ENCODE measurements at regions not wholly inside any gene's neighbourhood (a gene's known extent, or its start where the extent isn't known, plus 50 kb on each side); places are given as distances from the start of the nearest gene placed in this dataset.

GRCh38 chr5:5586721-5587120 lies 164.2 kb downstream of the ICE1 start:
- no peaks in the 10 kb centered on the region for H3K36me3 Mint-ChIP-seq (ENCODE audit: low read depth)
- CTCF ChIA-PET, result no interaction called here
- no peaks in the 10 kb centered on the region for H3K4me1 Mint-ChIP-seq
- H3K9me3 Mint-ChIP-seq, result no peaks in the 10 kb centered on the region
- no peaks in the 10 kb centered on the region for H3K27me3 Mint-ChIP-seq
- DNase-seq (no peak), ATAC-seq (ENCODE audit: low read depth) (no peak)
- no peak overlapping the region for H3K4me3 Mint-ChIP-seq
- intact Hi-C loops (cut with micrococcal nuclease), result no loop called here
- POLR2A ChIA-PET, result no interaction called here
- no peak overlapping the region for H3K27ac Mint-ChIP-seq
- TF ChIP-seq, protein P1, sequence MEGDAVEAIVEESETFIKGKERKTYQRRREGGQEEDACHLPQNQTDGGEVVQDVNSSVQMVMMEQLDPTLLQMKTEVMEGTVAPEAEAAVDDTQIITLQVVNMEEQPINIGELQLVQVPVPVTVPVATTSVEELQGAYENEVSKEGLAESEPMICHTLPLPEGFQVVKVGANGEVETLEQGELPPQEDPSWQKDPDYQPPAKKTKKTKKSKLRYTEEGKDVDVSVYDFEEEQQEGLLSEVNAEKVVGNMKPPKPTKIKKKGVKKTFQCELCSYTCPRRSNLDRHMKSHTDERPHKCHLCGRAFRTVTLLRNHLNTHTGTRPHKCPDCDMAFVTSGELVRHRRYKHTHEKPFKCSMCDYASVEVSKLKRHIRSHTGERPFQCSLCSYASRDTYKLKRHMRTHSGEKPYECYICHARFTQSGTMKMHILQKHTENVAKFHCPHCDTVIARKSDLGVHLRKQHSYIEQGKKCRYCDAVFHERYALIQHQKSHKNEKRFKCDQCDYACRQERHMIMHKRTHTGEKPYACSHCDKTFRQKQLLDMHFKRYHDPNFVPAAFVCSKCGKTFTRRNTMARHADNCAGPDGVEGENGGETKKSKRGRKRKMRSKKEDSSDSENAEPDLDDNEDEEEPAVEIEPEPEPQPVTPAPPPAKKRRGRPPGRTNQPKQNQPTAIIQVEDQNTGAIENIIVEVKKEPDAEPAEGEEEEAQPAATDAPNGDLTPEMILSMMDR (IDR thresholded peaks at IDR 0.05), result no peak

DNA sequence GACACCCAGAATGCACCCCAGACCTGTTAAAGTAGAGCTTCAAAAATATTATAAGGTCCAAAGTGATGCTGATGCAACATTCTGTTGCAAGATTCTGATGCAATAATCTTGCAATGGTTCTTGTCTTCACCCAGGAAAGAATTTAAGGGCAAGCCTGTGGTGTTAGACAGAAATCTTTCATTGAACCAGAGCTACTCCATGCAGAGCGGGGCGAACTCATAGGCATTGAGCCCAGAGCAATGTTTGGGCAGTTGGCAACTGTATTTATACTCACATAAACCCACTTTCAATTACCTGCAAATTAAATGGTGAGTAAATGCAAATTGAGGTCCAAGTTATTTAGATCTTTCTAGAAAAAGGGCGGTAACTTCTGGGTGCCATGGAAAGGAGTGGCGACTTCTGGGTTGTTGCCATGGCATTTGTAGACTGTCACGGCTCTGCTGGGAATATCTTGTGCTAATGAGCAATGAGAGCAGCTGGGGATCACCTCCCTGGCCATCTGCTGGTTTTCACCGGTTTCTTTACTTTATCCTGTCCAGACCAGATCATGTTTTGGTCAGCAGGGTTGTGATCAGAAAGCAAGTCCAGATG lies 163.4 kb downstream of the ICE1 start:
- H3K4me3 Mint-ChIP-seq, result no peak overlapping the region
- intact Hi-C loops (cut with micrococcal nuclease), result no loop called here
- H3K4me1 Mint-ChIP-seq, result no peaks in the 10 kb centered on the region
- no peak for ATAC-seq (ENCODE audit: low read depth)
- TF ChIP-seq, protein P1 (IDR thresholded peaks at IDR 0.05), result no peak
- H3K9me3 Mint-ChIP-seq, result no peaks in the 10 kb centered on the region
- no peaks in the 10 kb centered on the region for H3K27me3 Mint-ChIP-seq
- no peaks in the 10 kb centered on the region for H3K36me3 Mint-ChIP-seq (ENCODE audit: low read depth)
- H3K27ac Mint-ChIP-seq, result no peak overlapping the region
- ChIA-PET CTCF (no interaction called here), POLR2A (no interaction called here)
- no peak for DNase-seq

- H3K27me3 Mint-ChIP-seq, result peaks cover 3% of the 10 kb centered on the region
- CTCF ChIA-PET, result no interaction called here
- ATAC-seq (ENCODE audit: low read depth), result no peak
- no peaks in the 10 kb centered on the region for H3K9me3 Mint-ChIP-seq
- TF ChIP-seq, protein P1 (IDR thresholded peaks at IDR 0.05), result no peak
- H3K36me3 Mint-ChIP-seq (ENCODE audit: low read depth), result no peaks in the 10 kb centered on the region
- no peak overlapping the region for H3K27ac Mint-ChIP-seq
- no peak for DNase-seq
- no peaks in the 10 kb centered on the region for H3K4me1 Mint-ChIP-seq
- intact Hi-C loops (cut with micrococcal nuclease), result no loop called here
- POLR2A ChIA-PET, result interaction anchor here (0.5 kb wide), 1 partner anchor 301 kb away, joined by 3 read pairs; no protein-coding TSS in a partner anchor
- no peak overlapping the region for H3K4me3 Mint-ChIP-seq
Measured at GRCh38 chr5:5584751-5585150, 162.3 kb downstream of the ICE1 start.

GRCh38 chr5:5584236-5584745 lies 161.8 kb downstream of the ICE1 start:
- Mint-ChIP-seq H3K9me3 (no peaks in the 10 kb centered on the region), H3K27ac (no peak overlapping the region), H3K36me3 (ENCODE audit: low read depth) (no peaks in the 10 kb centered on the region), H3K4me1 (no peaks in the 10 kb centered on the region), H3K4me3 (no peak overlapping the region), H3K27me3 (peaks cover 3% of the 10 kb centered on the region)
- DNase-seq, result no peak
- intact Hi-C loops (cut with micrococcal nuclease), result no loop called here
- POLR2A ChIA-PET, result interaction anchor here (0.5 kb wide), 1 partner anchor 302 kb away, joined by 3 read pairs; no protein-coding TSS in a partner anchor
- ATAC-seq (ENCODE audit: low read depth), result no peak
- CTCF ChIA-PET, result no interaction called here
- TF ChIP-seq, protein P1 (IDR thresholded peaks at IDR 0.05), result no peak

GRCh38 chr5:5583832-5584231 lies 161.4 kb downstream of the ICE1 start:
- ATAC-seq (ENCODE audit: low read depth) (no peak), DNase-seq (no peak)
- ChIA-PET POLR2A (no interaction called here), CTCF (interaction anchor here (0.6 kb wide), 1 partner anchor 71 kb away, joined by 3 read pairs; no protein-coding TSS in a partner anchor)
- Mint-ChIP-seq H3K27me3 (peaks cover 3% of the 10 kb centered on the region), H3K27ac (no peak overlapping the region), H3K4me3 (no peak overlapping the region), H3K9me3 (no peaks in the 10 kb centered on the region), H3K4me1 (no peaks in the 10 kb centered on the region), H3K36me3 (ENCODE audit: low read depth) (no peaks in the 10 kb centered on the region)
- TF ChIP-seq, protein P1 (IDR thresholded peaks at IDR 0.05), result no peak
- intact Hi-C loops (cut with micrococcal nuclease), result no loop called here
